ENCODE measurements at regions not wholly inside any gene's neighbourhood (a gene's known extent, or its start where the extent isn't known, plus 50 kb on each side); places are given as distances from the start of the nearest gene placed in this dataset.

DNA sequence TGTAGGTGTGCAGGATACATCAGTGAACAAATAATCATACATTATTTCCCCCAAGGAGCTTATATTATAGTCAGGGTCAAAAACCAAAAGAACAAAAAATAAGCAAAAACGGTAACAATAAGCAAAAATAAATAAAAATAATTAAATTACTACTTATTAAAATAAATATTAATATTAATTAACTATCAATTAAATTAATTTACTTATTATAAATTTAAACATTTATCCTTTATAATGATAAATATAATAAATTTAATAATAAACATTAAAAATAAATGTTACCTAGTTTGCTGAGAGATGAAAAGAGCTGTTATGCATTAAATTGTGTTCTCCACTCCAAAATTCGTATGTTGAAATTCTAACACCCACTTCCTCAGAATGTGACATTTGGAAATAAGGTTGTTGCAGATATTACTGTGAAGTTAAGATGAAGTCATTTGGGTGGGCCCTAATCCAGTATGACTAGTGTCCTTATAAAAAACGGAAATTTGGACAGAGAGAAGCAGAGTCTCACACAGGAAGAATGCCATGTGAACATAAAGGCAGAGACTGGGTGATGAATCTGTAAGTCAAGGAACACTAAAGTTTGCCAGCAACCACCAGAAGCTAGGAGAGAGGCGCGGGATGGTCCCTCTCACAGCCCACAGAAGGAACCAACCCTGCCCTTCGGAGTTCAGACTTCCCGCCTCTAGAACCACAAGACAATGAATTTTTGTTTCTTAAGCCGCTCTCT, 67.2 kb upstream of the IBSP start:
- DNase-seq, result no peak
- H3K4me1 ChIP-seq, result no peaks in the 10 kb centered on the region
- H3K4me3 ChIP-seq, result no peak overlapping the region
- WGBS, 2 donors, result 56 to 60% methylated on average over 8 of the region's 8 CpGs
- TF ChIP-seq CTCF (IDR thresholded peaks at IDR 0.05) (no peak), POLR2A (IDR thresholded peaks at IDR 0.05) (no peak)
- H3K27ac ChIP-seq, result no peak overlapping the region
- no peaks in the 10 kb centered on the region for H3K27me3 ChIP-seq
- no peaks in the 10 kb centered on the region for H3K9me3 ChIP-seq
- no peaks in the 10 kb centered on the region for H3K36me3 ChIP-seq
- intact Hi-C loops (cut with DNase I), result no loop called here

DNA sequence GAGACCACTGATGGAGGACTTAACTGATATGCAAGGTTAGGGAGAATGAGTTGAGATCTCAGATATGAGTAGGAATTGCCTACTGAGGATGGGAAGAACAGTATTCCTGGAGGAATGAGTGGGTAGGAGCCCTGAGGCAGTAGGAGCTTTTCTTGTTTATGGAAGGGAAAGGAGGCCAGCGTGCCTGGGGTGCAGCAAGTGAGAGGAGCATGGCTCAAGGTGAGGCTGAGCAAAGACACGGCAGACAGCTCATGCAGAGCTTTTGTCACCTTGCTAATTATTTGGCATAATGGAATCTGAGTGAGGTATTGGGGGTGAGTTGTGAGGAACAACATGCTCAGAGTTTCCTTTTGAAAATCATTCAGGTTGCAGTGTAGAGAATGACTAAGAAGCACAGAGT, 65.3 kb upstream of the IBSP start:
- no peak for DNase-seq
- Histone ChIP-seq H3K27ac (no peak overlapping the region), H3K36me3 (no peaks in the 10 kb centered on the region), H3K27me3 (no peaks in the 10 kb centered on the region), H3K4me1 (no peaks in the 10 kb centered on the region), H3K4me3 (no peak overlapping the region), H3K9me3 (no peaks in the 10 kb centered on the region)
- 66 to 71% methylated on average over 2 of the region's 2 CpGs for WGBS, 2 donors
- intact Hi-C loops (cut with DNase I), result no loop called here
- TF ChIP-seq CTCF (IDR thresholded peaks at IDR 0.05) (no peak), POLR2A (IDR thresholded peaks at IDR 0.05) (no peak)

- Histone ChIP-seq H3K27ac (no peak overlapping the region), H3K27me3 (no peaks in the 10 kb centered on the region), H3K36me3 (no peaks in the 10 kb centered on the region), H3K4me3 (no peak overlapping the region), H3K9me3 (no peaks in the 10 kb centered on the region), H3K4me1 (no peaks in the 10 kb centered on the region)
- DNase-seq, result no peak
- 64 to 68% methylated on average over 4 of the region's 4 CpGs for WGBS, 2 donors
- intact Hi-C loops (cut with DNase I), result no loop called here
- TF ChIP-seq CTCF (IDR thresholded peaks at IDR 0.05) (no peak), POLR2A (IDR thresholded peaks at IDR 0.05) (no peak)
Observed at GRCh38 chr4:87734936-87735335, 64.4 kb upstream of the IBSP start.

- TF ChIP-seq POLR2A (IDR thresholded peaks at IDR 0.05) (no peak), CTCF (IDR thresholded peaks at IDR 0.05) (no peak)
- Histone ChIP-seq H3K27me3 (no peaks in the 10 kb centered on the region), H3K4me1 (no peaks in the 10 kb centered on the region), H3K36me3 (no peaks in the 10 kb centered on the region), H3K4me3 (no peak overlapping the region), H3K9me3 (no peaks in the 10 kb centered on the region), H3K27ac (no peak overlapping the region)
- intact Hi-C loops (cut with DNase I), result no loop called here
- DNase-seq, result no peak
Observed at GRCh38 chr4:87738483-87738882, 60.9 kb upstream of the IBSP start.

DNA sequence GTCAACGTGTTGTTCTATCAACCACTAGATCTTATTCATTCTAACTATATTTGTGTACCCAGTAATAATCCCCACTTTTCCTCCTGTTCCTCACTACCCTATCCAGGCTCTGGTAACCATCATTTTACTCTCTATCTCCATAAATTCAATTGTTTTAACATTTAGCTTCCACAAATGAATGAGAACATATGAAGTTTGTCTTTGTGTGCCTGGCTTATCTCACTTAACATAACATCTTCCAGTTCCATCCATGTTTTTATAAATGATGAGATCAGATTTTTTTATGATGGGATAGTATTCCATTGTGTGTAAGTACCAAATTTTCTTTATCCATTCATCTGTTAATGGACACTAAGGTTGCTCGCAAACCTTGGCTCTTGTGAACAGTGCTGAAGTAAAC, 59.9 kb upstream of the IBSP start:
- Histone ChIP-seq H3K9me3 (no peaks in the 10 kb centered on the region), H3K4me1 (no peaks in the 10 kb centered on the region), H3K27ac (no peak overlapping the region), H3K36me3 (no peaks in the 10 kb centered on the region), H3K27me3 (no peaks in the 10 kb centered on the region), H3K4me3 (no peak overlapping the region)
- no peak for DNase-seq
- 73 to 83% methylated on average over 2 of the region's 2 CpGs for WGBS, 2 donors
- TF ChIP-seq CTCF (IDR thresholded peaks at IDR 0.05) (no peak), POLR2A (IDR thresholded peaks at IDR 0.05) (no peak)
- intact Hi-C loops (cut with DNase I), result no loop called here
